Right lobe of liver (tissue), 4 donors: ENCODE measurements at regions not wholly inside any gene's neighbourhood (a gene's known extent, or its start where the extent isn't known, plus 50 kb on each side); places are given as distances from the start of the nearest gene placed in this dataset.

Experiments
- POLR2A ChIP-seq: fragments of 450-650 bp; IDR thresholded peaks from one replicate; pipeline ENCODE4 v1.6.1; 2017; ENCODE audit warnings: antibody characterized with exemption, mild to moderate bottlenecking
- TF ChIP-seq, protein P1 (sequence below), 4 donors: fragments of 200-600 bp in 3 of 4; fragments of 450-650 bp in 1 of 4; IDR thresholded peaks; one replicate each; pipeline versions ENCODE4 v1.5.1 to v1.8.0; 2016 to 2022; ENCODE audit warnings: antibody characterized with exemption in 4 of 4, mild to moderate bottlenecking in 2 of 4
- donor health status: DM: no; HTN: no; CAD: no.
- donor health status: DM: no; HTN: no; CAD: no.
- donor health status: DM: no; HTN: yes; CAD: no.

DNA sequence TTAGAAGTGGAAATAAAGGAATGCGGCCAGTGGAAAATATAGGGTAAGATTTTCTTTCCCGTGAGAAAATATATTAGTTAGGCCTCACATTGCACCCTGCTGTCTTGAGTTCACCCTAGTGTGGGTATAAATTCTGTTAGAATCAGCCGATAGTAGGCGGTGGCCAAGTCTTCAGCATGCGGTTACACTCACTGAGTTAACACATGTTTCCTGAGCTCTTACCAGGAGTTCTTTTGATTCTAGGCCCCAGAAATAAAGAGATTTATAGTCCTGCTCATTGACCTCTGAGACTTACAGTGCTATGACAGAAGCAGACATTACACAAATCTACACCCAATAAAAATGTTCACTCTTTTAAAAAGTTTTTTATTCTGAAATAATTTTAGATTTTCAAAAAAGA, 279.3 kb upstream of the LRRC7 start:
- TF ChIP-seq, protein P1, sequence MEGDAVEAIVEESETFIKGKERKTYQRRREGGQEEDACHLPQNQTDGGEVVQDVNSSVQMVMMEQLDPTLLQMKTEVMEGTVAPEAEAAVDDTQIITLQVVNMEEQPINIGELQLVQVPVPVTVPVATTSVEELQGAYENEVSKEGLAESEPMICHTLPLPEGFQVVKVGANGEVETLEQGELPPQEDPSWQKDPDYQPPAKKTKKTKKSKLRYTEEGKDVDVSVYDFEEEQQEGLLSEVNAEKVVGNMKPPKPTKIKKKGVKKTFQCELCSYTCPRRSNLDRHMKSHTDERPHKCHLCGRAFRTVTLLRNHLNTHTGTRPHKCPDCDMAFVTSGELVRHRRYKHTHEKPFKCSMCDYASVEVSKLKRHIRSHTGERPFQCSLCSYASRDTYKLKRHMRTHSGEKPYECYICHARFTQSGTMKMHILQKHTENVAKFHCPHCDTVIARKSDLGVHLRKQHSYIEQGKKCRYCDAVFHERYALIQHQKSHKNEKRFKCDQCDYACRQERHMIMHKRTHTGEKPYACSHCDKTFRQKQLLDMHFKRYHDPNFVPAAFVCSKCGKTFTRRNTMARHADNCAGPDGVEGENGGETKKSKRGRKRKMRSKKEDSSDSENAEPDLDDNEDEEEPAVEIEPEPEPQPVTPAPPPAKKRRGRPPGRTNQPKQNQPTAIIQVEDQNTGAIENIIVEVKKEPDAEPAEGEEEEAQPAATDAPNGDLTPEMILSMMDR (IDR thresholded peaks at IDR 0.05) = no peak
- TF ChIP-seq POLR2A = no peak
